GM21526 (cell line): ENCODE measurements at regions not wholly inside any gene's neighbourhood (a gene's known extent, or its start where the extent isn't known, plus 50 kb on each side); places are given as distances from the start of the nearest gene placed in this dataset.
"Not testable (repeated sequence)": the region's sequence is repeated elsewhere in the genome, so short reads cannot be mapped to it uniquely, and the experiment has no call there.

Source experiments
- ATAC-seq: cut with Tn5 transposase; IDR thresholded peaks from one replicate; pipeline ENCODE4 v1.9.1; 2021; ENCODE audit warnings: moderate library complexity; ENCODE audit not compliant: unreplicated experiment, low FRiP score

GRCh38 chr2:160721089-160722040, 227.8 kb upstream of the RBMS1 start:
- no peak for ATAC-seq

- no peak for ATAC-seq
Measured at GRCh38 chr2:160726046-160726445, 232.4 kb upstream of the RBMS1 start.

- ATAC-seq: no peak
Measured at GRCh38 chr2:160730296-160730995, 236.8 kb upstream of the RBMS1 start.

DNA sequence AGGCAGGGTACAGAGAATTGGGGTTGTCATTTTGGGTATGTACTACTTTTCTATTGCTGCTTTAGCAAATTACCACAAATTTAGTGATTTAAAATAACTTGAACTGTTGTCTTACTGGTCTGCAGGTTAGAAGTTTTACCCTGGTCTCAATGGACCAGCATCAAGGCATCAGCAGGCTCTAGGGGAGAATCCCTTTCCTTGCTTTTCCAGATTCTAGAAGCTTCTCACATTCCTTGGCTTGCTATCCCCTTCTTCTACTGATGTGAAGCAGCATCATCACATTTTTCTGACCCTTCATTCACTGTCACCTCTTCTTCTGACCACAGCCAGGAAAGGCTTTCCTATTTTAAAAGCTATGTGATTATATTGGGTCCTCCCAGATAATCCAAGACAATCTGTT, 237.8 kb upstream of the RBMS1 start:
- ATAC-seq: no peak

GRCh38 chr2:160731856-160732255, 238.2 kb upstream of the RBMS1 start:
- no peak for ATAC-seq

DNA sequence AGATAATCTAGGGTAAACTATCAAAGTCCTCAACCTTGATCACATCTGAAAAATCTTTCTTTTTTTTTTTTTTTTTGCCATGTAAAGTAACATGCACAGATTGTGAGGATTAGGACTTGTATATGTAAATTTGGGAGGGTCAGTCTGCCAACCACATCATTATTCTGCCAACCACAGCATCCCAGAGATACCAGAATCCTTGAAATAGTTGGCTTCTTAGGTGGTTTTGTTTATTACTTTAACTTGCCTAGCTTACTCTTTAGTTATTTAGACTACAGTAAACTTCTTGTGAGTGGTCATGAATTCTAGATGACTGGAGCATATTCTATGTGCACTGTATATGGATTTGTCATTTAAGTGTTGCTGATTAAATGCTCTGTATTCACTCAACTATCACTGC, 242.1 kb upstream of the RBMS1 start:
- ATAC-seq: no peak

DNA sequence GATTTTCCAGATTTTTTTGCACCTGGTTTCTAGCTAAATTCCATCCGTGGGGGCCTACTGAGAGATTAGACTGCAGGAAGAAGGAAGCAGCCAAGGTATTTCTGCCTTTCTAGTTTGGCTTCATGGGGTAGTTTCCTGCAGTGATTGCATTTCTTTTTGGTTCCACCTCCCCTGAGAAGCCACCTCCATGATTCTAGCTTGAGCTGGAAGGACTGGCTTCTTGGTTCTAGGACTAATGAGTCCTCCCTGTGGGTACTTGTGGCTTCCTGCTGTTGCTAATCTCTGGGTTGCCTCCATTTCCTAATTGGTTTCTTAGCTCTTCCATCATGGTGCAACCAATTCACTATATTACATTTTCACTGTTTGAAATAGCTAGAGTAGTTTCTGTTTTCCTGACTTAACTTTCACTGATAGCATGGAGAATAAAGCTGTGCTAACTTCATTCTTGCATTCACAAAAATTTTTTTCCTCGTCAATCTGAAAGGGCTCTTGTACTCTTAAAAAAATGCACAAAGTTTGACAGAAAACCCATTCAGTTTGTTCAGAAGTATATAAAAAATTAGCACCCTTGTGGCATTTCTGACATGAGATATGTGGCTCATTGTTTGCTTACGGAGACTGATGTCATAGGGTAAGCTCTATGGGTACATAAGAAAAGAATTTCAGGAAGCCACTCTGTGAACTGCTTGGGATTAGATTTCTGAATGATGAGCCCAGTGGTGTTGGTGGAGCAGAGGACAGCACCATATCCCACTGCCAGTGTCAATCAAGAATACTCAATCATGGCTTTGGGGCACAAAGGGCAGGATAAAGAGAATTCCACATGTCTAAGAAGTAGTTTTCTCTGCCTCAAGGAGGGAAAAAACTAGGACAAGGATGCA, 242.8 kb upstream of the RBMS1 start:
- no peak for ATAC-seq

DNA sequence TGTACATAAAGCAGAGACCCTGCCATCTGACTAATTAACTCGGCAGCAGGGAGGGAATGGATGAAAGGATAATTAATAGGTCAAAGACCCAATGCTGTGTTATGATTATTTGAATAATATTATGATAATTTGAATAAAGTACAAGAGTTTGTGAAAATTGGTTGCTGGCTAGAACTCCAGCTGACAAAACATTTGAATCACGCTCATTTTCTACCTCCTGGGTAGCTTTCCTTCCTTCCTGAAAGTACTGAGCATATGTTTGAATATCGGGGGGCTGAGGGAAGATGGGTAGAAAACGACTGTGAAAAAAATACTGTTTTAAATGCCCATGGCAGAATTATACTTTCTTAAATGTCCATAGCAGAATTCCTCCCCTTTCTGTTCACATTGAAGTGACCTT, 243.6 kb upstream of the RBMS1 start:
- no peak for ATAC-seq

DNA sequence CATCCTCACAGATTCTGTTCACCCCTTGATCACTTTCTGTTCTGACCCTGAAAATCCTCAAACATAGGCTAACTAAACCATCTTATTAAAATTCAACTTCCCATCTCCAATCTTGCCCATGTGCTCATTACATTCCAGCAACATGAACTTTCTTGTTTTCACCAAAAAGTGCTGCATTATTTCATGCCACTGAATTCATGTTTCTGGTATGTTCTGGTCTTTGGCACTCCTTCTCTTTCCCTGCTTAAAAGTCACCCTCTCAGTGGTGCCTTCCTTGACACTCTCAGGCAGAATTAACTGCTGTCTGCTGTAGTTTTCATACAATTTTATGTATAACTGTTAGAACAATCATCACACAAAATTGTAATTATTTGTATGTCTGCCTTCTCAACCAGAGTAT, 247.7 kb upstream of the RBMS1 start:
- ATAC-seq: no peak

GRCh38 chr2:160741815-160742214, 248.2 kb upstream of the RBMS1 start:
- no peak for ATAC-seq

- ATAC-seq: no peak
Measured at GRCh38 chr2:160742667-160743066, 249.1 kb upstream of the RBMS1 start.

DNA sequence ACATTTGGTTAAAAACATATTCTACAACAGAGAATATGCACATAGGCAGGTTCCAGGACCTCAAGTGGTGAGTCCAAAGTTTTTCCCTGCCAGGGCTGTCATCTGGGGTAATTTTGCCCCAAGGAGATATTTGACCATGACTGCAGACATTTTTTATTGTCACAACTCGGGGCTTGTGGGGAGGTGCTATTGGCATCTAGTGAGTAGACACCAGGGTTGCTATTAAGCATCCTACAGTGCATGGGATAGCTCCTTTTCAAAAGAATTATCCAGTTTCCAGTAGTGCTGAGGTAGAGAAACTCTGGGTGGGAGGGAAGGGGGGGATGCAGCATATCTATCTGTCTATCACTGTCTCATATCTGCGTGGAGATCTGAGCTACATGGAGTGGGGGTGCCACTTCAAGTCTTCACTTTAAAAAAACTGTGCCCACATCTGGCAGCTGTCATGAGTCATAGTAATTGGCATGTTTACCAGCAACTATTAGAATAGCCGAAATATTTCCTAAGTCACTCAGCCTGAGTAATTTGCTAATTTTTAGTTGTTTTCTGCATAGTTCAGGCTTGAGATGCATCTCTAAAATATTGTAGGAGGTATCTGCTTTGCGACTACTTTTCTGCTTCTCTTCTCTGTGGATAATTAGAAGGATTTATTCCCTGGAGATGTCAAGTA, 254.0 kb upstream of the RBMS1 start:
- no peak for ATAC-seq

DNA sequence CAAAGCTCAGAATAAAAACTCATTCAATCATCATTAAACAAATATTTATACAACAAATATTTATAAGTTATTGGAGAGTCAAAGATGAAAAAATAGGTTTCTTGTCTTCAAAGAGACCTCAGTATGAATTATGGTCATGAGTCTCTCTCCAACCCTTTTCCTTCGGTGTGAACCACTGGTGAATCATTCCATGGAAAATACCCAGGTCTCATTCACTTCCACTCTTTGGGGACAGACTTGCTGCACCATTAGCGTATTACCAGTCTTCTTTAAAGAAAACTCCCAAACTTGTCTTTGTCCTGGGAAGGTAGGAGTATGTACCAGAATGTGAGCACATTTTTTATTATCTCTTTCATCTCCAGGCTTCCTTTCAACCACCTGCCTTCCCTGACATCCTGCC, 257.4 kb upstream of the RBMS1 start:
- no peak for ATAC-seq

- no peak for ATAC-seq
Measured at GRCh38 chr2:160752475-160753330, 259.1 kb upstream of the RBMS1 start.

DNA sequence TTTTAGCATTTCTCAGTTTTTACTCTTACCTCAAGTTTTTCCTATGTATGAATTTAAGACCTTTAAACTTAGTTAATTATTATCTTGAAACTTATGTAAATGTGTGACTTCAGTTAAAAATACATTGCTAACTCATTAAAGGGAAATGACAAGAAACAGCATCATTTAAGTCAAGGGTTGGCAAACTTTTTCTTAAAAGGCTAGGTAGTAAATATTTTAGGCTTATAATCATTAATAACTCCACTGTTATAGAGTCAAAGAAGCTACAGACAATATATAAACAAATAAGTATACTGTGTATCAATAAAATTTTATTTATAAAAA, 259.7 kb upstream of the RBMS1 start:
- ATAC-seq: no peak

DNA sequence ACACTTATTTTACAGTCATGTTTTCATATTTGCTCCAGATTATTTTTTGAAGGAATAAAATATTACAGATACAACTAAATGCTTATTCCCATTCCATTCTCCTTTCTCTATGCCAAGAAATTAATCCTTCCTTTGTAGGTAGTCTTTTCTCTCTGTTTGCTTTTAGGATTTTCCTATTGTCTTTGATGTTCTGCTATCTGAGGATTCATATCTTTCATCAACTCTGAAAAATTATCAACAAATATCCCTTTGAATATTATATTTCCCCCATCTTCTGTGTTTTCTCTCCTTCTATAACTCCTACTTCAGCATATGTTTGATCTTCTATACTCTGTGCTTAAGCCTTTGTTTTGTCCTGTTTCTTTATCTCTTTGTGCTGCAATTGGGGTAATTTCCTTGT, 260.4 kb upstream of the RBMS1 start:
- ATAC-seq: no peak

- no peak for ATAC-seq
Measured at GRCh38 chr2:160756481-160756880, 262.9 kb upstream of the RBMS1 start.

- not testable (repeated sequence) for ATAC-seq
Measured at GRCh38 chr2:160762493-160763128, 269.0 kb upstream of the RBMS1 start.

DNA sequence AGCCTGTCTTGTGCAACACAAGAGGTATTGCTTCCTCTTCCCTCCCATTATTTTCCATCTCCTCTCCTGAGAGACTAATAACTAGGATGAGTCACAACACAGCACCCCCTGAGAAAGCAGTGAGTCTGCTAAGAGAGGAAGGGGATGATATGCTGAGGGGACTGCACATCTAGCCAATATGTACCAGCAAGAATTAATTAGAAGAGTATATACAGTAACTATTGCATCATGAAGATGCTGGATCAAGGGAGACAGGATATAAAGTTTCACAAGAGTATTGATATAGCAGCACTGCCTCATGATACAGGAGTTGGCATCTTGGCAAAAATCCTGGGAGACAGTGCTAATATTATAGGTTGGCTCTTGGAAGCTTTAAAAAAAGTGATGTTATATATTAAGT, 289.9 kb upstream of the RBMS1 start:
- ATAC-seq: no peak
